ENCODE measurements at regions not wholly inside any gene's neighbourhood (a gene's known extent, or its start where the extent isn't known, plus 50 kb on each side); places are given as distances from the start of the nearest gene placed in this dataset.

- TF ChIP-seq GABPA (IDR thresholded peaks at IDR 0.05; ENCODE audit: low read depth), result no peak
- no peak for TF ChIP-seq POLR2AphosphoS5 (IDR thresholded peaks at IDR 0.05; ENCODE audit: low read depth)
- no peak for TF ChIP-seq REST (IDR thresholded peaks at IDR 0.05; ENCODE audit: insufficient replicate concordance, low read depth)
- no peak for TF ChIP-seq CTCF (IDR thresholded peaks at IDR 0.05; ENCODE audit: insufficient read depth, low read length)
- no peak overlapping the region for H3K4me3 ChIP-seq (replicated peaks; ENCODE audit: insufficient read depth, low read length)
- no peak for DNase-seq (ENCODE audit: low read depth in 1 of 2, low spot score in 1 of 2)
Measured at GRCh38 chr3:106822204-106822603, 555.0 kb upstream of the CCDC54 start.

GRCh38 chr3:106823701-106824100 lies 553.5 kb upstream of the CCDC54 start:
- TF ChIP-seq CTCF (IDR thresholded peaks at IDR 0.05; ENCODE audit: insufficient read depth, low read length) (no peak), REST (IDR thresholded peaks at IDR 0.05; ENCODE audit: insufficient replicate concordance, low read depth) (no peak), POLR2AphosphoS5 (IDR thresholded peaks at IDR 0.05; ENCODE audit: low read depth) (no peak), SPI1 (IDR thresholded peaks at IDR 0.05; ENCODE audit: borderline replicate concordance, low read depth) (no peak), GABPA (IDR thresholded peaks at IDR 0.05; ENCODE audit: low read depth) (no peak)
- Histone ChIP-seq H3K4me3 (replicated peaks; ENCODE audit: insufficient read depth, low read length) (no peak overlapping the region), H3K27ac (replicated peaks) (no peak overlapping the region), H3K27me3 (ENCODE audit: insufficient read depth, poor library complexity, severe bottlenecking) (no peaks in the 10 kb centered on the region)
- no peak for DNase-seq (ENCODE audit: low read depth in 1 of 2, low spot score in 1 of 2)

More at GRCh38 chr3:106822204-106822603, 555.0 kb upstream of the CCDC54 start:
- no peaks in the 10 kb centered on the region for H3K27me3 ChIP-seq (ENCODE audit: insufficient read depth, poor library complexity, severe bottlenecking)
- no peak overlapping the region for H3K27ac ChIP-seq (replicated peaks)

GRCh38 chr3:106824856-106825255 lies 552.4 kb upstream of the CCDC54 start:
- no peak for TF ChIP-seq GABPA (IDR thresholded peaks at IDR 0.05; ENCODE audit: low read depth)
- peak; percentile 2 for TF ChIP-seq CTCF (IDR thresholded peaks at IDR 0.05; ENCODE audit: insufficient read depth, low read length)
- TF ChIP-seq POLR2AphosphoS5 (IDR thresholded peaks at IDR 0.05; ENCODE audit: low read depth), result no peak
- no peak for TF ChIP-seq REST (IDR thresholded peaks at IDR 0.05; ENCODE audit: insufficient replicate concordance, low read depth)
- Histone ChIP-seq H3K27ac (replicated peaks) (no peak overlapping the region), H3K27me3 (ENCODE audit: insufficient read depth, poor library complexity, severe bottlenecking) (no peaks in the 10 kb centered on the region), H3K4me3 (replicated peaks; ENCODE audit: insufficient read depth, low read length) (no peak overlapping the region)
- DNase-seq (ENCODE audit: low read depth in 1 of 2, low spot score in 1 of 2), result no peak

Measured in HL-60 (cell line).